GM21786 (cell line): ENCODE measurements at regions not wholly inside any gene's neighbourhood (a gene's known extent, or its start where the extent isn't known, plus 50 kb on each side); places are given as distances from the start of the nearest gene placed in this dataset.

Source experiments
- ATAC-seq: cut with Tn5 transposase; IDR thresholded peaks from one replicate; pipeline ENCODE4 v1.9.1; 2021; ENCODE audit not compliant: unreplicated experiment

DNA sequence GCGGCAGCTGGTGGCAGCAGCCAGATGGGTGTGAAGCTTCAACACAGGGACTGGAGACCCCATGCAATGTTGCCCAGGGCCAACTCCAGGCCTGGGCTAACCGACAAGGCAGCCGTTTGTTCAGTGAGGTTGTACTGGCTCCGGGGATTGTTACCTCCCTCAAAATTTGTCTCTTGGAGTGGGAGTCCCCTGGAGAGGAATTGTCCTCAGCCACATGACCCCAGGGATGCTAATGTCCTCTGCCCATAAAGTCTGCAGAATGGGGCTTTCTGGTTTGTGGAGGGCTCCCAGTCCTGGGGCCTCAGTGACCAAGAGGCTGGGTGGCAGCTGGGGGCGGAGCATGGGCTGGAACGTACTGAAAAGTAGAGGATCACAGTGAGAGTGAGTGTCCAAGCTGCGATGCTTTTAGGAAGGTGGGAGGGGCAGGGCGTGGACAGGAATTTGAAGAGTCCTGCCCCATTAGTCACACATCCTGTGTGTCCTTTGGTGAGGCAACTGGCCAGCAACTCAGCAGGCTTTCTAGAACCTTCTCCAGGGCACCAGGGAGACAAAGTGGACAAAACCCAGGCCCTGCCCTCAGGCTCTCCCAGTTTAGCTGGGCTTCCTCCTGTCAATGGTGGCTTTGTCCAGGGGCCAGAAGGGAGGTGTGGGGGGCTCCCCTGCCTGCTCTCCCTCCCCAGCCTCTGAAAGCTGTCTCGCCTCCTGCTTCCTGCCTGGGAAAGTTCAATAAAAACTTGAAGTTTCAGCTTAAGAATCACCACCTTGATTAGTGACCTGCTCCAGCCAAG is 114.0 kb downstream of the NSG2 start:
- ATAC-seq: no peak

DNA sequence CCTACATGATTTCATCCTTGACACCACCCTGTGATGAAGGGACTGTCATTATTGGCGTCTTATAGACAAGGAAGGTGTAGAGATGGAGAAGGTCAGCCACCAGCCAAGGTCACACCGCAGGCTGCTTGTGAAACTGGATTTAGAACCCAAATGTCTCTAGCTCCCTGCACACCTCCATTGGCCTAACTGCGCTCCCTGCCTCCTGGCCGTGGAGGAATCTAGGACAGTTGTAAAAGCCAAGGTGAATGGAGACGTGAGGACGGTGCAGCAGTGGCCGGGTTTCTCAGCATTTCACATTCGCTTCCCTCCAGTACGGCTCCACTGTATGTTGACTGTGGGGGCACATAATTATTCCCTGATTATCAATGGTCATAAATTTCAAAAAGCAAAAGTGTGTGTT is 119.9 kb downstream of the NSG2 start:
- ATAC-seq: no peak

DNA sequence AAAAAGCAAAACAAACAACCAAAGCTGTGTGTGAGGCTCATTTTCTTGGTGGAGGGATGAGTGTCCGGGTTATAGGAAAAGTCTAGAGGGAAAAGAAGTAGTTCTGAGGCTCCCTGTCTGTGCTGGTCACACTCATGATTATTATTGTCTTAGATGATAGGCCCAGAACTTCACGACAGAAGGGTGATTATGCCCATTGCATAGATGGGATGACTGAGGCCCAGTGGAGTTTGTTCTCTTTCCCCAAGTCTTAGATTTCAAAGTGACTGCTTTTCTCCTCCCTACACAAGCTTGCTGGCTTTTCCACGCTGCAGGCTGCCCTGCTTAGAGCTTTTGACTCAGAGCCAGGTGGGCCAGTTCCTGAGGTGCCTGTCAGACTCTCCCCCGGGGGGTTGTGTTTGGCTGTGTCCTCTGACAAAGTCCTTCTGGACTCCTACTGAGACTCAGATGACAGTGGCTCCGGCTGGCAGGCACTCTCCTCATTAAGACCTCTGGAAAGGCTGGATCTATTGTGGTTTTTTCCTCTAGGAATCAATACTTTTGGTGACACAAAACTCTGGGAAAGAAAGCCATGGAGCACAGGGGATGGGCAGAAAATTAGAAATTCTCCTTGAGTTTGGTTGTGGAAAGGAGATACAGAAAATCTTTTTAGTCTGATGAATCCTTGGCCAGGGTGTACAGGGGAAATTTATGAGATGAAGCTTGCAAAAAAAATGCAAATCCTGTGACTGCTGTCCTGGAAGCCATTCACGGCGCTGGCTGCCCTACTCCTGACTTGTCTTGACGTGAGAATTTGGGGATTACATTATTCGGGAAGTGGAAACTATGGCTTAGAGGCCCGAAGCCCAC is 120.9 kb downstream of the NSG2 start:
- no peak for ATAC-seq

DNA sequence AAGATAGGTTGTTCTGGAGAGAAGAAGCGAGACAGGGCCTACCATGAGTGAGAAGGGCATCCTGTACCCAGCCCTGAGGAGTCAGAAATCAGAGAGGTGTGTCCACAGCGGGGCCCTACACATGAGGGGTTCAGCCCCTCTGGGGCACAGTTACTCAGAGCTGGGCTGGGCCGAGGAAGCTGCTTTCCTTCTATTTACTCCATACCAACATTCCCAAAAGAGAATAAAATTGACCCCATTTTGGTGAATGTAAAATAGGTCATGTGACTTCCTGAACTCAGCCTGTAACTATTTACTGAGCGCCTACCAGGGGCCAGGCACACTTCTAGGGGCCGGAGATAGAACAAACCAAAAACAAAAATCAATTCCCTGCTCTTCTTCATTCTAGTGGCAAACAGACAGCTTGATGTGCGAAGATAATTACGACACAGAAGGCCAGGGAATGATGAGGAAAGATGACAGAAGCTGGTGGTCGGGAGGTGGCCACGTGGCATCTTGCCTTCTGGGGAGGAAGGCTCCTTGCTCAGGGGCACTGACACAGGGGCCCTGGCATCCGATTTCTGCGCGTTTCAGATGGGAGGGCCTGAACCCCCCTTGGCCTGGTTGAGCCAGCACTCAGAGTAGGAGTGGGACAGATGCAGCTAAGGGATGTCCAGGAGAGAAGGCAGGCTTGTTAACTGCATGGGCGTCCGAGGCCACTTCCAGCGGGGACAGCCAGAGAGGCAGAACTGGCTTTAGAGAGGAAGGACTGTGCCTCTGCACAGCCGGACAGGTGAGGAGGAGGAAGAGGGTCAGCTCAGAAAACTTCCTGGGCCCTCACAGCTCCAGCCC is 121.8 kb downstream of the NSG2 start:
- no peak for ATAC-seq

DNA sequence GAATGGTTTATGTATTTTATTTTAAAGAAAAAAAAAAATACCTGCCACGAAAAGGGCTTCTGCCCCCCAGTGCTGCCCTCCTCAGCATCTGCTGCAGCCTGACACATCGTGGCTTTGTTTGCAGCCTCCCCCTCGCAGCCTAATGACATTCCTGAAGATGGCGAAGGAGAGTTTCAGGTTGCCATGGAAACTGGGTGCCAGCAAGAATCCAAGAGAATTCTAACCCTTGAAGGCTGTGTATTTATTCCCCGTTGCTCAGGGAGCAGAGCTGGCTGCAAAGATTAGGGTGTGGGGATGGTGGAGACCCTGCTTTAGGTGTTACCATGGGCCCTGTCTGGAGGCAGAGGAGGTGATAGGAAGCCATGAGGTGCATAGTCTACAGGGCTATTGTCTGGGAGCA is 126.6 kb downstream of the NSG2 start:
- no peak for ATAC-seq

DNA sequence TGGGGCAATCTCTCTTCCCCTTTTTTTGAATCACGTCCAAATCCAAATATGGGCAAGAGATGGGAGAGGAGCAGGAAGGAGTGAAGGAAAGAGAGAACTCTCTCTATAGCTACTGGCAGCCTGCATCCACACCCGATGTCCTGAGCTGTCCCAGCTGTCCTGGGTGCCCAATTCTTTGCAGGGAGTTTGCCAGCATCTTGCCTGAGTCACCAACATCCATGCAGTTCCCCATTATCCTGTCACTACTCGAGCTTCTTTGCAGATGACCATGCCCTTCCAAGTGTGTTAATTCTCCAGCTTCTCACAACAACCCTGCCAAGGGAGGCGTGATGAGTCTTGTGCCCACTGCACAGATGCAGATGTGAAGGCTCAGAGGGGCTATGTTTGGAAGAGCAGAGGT is 127.1 kb downstream of the NSG2 start:
- ATAC-seq: no peak

DNA sequence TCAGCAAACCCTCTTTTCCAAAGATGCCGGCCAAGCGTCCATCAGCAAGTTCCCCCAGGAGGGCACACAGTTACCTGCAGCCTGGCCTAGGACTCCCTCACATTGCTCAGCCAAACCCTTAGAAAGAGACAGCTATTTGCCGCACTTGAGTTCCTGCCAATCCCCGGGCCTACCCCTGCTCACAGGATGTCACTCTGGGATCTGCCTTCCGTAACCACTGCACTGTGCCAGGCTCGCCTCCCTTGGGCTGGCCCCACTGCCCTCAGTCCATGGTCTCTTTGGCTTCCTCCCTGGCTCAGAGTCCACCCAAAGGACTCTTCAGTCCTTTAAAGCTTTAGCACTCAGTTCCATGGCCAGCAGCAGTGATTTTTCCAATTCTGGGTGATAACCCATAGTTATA is 128.3 kb downstream of the NSG2 start:
- no peak for ATAC-seq

DNA sequence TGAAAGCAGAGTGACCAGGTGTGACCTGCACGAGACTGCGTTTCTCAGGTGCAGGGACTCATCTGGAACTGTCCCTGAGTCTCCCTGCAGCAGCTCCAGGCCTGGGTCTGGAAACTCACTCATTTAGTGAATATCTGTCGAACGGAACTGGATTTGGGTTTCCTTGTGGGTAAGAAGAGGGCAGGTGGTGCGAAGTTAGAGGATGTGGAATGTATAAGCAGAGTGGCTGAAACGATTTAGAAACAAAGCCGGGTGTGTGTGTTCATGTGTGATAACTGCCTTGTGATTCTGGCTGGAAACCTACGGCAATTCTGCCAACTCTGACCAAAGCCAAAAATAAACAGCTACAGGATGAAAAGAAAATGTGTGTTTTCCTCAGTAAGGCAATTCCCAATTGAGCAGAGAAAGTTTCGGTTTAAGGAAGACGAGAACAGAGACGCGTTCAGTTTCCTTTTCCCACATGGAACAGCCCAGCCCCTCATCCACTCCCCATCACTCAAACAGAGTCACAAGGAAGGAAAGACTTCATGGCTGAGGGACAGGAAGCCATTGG is 130.3 kb downstream of the NSG2 start:
- no peak for ATAC-seq

DNA sequence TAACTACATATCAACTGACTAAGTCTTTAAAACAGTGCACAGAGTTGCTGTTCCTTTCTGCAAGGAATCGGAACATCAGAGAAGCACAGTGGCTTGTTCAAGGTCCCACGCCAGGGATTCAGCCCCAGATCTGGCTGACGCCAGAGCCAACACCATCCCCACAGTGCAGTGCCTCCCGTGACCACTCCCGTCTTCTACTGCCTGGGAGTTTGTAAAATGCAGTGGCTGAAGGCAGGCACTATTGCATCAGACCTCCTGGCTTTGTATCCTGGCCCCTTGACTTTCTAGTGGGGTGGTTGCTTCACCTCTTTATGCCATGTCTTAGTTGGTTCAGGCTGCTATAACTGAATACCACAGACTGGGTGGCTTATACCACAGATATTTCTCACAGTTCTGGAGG is 131.0 kb downstream of the NSG2 start:
- ATAC-seq: no peak

DNA sequence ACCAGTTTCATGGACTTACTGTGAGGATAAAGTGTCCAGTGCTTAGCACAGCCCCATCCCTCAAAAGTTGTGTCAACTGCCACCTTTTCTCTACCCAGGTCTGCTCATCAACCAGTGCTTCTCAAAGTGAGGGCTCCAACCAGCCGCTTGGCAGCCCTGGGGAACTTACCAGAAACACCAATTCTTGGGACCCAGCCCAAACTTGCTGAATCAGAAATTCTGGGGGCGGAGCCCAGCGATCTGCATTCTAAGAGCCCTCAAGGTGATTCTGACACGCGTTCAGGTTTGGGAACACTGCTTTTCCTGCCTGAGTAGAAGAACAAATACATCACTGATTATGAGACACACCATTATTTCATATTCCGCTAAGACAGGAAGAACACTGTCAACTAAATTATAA is 132.0 kb downstream of the NSG2 start:
- ATAC-seq: no peak

DNA sequence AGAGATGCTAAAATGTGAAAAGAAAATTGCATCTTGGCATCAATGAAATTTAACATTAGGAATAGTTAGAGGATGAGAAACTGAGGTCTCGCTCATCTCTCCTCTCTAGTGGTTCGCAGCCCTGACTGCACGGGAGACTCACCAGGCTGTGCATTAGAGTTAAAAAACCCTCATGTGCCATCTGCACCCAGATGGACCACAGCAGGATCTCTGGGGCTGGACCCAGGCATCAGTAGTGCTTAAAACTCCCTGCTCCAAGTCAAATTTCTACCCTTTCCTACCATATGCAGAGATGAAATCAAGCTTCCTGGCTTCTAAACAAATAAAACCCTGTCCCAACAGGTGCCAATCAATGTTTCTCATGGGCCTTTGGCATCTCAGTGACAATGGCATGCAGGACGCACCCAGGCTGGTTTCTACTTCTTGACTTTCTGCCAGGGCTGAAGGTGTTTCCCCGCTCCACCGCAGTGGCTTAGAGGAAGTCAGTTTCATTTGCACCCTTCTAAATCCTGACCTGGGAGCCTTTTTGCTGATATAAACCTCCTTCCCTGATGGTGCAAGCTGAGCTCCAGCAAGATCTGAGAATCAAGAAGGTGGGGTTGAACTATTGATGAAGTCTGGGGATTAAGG is 132.6 kb downstream of the NSG2 start:
- ATAC-seq: no peak

DNA sequence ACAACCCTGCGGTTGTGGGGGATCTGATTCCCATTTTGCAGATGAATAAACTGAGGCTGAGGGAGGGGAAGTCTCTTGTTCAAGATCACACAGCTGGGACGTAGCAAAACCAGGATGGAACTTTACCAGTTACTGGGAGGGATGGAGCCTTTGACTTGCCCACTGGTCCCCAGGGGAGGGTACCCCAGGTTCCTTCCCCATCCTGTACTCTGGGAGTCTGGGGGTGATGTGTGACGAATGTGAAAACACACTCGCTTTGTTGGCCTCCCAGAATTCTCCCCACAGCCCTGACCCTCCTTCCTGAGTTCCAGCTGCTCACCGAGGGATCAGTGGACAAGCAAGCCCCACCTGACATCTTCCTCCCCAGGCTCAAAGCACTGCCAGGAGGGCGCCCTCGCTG is 135.1 kb downstream of the NSG2 start:
- no peak for ATAC-seq

DNA sequence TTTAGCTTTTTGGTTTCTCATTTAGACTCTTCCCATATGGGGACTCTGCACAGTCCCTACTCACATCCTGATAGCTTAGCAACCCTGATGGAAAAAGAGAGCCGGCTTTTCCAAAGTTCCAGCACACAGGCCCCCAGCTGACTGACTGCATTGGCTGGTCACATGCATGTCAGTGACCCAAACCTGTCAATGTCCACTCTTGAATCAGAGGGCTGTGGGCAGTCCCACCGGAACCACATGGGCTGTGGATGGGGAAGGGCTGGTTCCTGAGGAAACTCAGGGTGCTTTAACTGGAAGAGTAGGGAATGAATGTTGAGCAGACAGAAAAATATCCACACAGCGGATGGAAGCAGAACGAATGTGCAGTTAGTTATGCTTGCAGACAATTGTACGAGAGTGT is 136.6 kb downstream of the NSG2 start:
- no peak for ATAC-seq

DNA sequence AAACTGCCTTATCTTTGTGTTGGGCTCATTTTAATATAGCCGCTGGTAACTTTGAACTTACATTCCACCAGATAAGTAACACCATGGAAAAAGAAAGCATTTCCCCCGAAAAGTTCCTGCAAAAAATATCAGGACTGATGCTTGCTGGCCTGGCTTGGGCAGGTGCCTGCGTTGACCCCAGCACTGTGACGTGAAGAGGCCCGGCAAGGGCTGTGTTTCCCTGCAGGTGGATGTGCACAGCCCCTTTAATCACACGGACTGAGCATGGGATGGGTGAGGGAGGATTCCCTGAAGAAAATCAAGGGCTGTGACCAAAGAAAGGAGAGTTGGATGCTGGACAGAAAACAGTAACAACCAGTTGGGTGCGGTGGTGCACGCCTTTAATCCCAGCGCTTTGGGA is 138.2 kb downstream of the NSG2 start:
- no peak for ATAC-seq

DNA sequence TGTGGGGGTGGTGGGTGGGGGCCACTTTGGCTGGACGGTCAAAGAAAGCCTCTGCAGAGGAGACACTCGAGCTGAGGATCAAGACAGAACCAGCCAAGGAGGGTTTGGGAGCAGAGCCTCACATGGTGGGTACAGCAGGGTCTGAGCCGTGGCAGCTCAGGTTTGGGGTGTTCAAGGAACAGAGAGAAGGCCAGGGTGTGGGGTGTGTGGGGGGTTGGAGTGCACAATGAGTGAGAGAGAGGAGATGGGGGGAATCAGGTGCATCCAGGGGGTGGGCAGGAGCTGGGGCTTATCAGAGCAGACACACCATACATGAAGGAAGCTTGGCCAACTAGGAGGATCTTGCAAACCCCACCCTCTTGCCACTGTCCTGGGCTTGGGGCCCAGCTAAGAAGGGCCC is 140.0 kb downstream of the NSG2 start:
- no peak for ATAC-seq

DNA sequence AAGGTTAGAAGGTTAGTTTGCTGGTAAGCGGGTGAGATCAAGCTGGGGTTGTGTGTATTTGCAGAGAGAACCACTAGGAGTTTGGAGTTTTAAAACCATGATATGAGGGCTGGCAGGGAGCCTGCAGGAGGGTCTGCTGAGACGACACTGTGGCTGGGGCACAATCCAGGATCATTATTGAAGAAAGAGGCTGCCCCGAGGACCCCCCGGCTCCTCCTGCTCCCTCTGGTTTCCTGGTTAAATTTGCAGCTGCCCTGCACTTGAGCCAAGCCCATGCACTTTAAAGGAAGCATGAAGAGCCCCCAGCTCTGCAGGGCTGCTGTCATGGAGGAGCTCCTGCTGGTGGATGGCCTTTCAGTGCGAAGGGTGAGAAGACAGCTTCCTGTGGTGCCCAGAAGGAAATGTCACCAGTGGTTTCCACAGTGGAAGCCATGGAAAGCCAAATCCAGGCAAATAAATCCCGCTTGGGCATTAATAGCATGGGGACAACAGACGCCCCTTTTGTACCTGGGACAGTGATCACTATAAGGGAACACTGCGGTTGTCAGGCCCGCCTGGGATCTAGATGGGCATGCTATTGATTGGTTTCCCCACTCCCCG is 140.7 kb downstream of the NSG2 start:
- ATAC-seq: no peak

DNA sequence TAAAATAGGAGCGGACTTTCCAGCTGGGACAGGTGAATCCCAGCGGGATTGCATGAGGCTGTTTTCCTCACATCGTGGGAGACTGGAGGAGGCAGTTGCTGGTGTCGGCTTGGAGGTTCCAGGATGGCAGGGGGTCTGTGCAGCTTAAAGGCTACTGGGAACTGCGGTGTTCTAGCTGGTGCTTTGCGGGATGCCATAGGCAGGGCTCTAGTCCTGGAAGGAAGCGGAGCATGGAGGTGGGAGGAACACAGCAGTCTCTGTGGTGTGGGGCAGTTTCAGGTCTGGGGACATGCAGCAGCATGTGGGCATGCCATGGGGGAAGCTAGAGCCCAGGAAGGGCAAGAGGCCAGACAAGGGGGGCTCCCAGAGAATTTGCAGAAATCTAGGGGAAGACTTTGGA is 141.5 kb downstream of the NSG2 start:
- ATAC-seq: no peak

DNA sequence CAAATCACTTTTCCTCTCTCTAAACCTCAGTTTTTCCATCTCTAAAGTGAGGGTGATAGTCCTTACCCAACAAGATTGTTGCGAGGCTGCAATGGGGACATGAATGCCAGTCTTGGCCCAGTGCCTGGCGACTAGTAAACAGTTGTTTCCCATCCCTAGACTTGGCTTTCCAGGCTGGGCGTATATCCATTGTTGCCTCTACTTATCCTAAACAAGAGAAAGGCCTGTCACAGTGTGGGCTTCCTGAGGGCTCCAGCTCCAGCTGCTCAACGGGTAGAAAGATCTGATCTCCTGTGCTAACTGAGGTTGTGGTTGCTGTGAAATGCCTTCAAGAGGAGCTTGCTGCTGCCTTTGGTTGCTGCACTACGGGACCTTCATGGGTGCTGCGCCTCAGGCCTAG is 142.0 kb downstream of the NSG2 start:
- no peak for ATAC-seq

DNA sequence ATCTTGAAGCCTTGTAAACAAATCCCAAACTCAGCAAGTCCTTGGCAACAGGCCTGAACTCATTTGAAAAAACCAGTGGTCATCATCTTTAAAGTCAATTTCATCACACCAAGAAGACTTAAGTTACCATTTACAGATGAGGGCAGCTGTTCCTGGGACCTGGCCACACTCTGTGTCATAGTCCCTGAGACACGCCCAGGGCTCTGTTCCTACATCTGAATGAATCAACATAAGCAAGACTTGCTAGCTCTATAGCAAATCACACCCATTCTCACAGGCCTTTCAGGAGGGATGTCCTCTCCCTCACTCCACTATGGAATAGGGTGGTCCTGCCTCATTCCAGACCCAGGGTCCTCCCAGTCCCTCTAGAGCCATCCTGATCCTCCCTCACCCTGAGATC is 142.8 kb downstream of the NSG2 start:
- no peak for ATAC-seq
